Lower lobe of right lung (tissue), 2 donors: ENCODE measurements at regions not wholly inside any gene's neighbourhood (a gene's known extent, or its start where the extent isn't known, plus 50 kb on each side); places are given as distances from the start of the nearest gene placed in this dataset.
A peak's percentile ranks its signal among the peaks of the same experiment; 100 is the strongest.
"Not testable (repeated sequence)": the region's sequence is repeated elsewhere in the genome, so short reads cannot be mapped to it uniquely, and the experiment has no call there.

Source experiments
- ATAC-seq, 2 donors: fragments of 200-7000 bp; cut with Tn5 transposase; one replicate each; pipeline ENCODE4 v1.9.1; 2020 to 2022; ENCODE audit warnings: mild to moderate bottlenecking in 2 of 2, moderate library complexity in 2 of 2
- DNase-seq: peaks from one replicate; pipeline ENCODE4 v3.0.0-alpha.2; 2020
- H3K27ac ChIP-seq: fragments of 200-600 bp; one replicate; pipeline ENCODE4 v1.8.0; 2022
- H3K27me3 ChIP-seq: fragments of 200-600 bp; one replicate; pipeline ENCODE4 v1.8.0; 2022; ENCODE audit warnings: low read depth
- H3K36me3 ChIP-seq: fragments of 200-600 bp; one replicate; pipeline ENCODE4 v1.8.0; 2022; ENCODE audit warnings: mild to moderate bottlenecking
- H3K4me1 ChIP-seq: fragments of 200-600 bp; one replicate; pipeline ENCODE4 v1.8.0; 2022
- H3K4me3 ChIP-seq: fragments of 200-600 bp; one replicate; pipeline ENCODE4 v1.8.0; 2022; ENCODE audit warnings: mild to moderate bottlenecking
- H3K9me3 ChIP-seq: fragments of 200-600 bp; one replicate; pipeline ENCODE4 v1.8.0; 2022
- intact Hi-C: fragments of 100-400 bp; cut with DNase I; formaldehyde crosslinking; loops from one replicate; pipeline ENCODE4 v1.11.0; 2022
- TF ChIP-seq, protein P1 (sequence below): fragments of 200-600 bp; IDR thresholded peaks from one replicate; pipeline ENCODE4 v1.8.0; 2022; ENCODE audit warnings: antibody characterized with exemption, mild to moderate bottlenecking
- donor health status: DM: no; HTN: yes; CAD: no; lungs with severe emphysema.

DNA sequence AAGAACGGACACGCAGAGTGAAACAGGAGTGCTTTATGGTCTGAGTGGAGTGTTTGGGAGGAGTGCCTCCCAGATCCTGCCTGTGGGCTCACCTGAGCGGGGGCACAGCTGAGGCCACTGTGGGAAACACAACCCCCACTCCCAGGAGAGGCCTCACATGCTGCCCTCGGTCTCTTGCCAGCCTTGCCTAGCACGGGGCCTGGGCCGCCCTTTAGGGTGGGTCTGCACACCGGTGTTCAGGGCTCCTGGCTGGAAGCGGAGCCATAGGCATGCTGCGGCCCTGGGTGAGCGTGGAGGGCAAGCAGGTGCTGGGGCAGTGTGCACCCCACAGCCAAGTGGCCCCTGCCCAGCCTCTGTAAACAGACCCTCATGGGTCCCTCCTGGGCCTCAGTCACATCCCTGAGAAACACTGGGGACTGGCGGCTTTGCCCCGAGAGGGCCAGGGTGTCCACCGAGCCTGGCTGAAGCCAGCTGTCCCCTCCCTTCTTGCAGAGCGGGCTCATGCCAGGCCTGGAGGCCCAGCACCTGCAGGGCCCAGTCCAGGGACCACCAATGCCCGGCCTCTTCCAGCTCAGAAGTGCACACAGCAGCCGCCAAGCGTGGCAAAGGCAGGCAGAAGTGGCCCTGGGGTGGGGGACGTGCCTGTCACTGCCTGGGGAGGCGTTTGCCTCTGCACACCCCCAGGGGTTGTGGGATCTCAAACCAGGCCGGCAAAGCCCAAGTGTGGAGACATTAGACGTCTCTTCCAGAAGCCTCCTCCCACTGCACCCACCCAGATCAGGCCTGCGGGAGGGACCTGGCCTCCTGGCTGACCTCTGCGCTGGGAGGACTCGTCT is 305.9 kb downstream of the CCDC74A start:
- DNase-seq, H3K36me3 ChIP-seq, H3K9me3 ChIP-seq, H3K27ac ChIP-seq, H3K27me3 ChIP-seq, intact Hi-C loops, H3K4me1 ChIP-seq, ATAC-seq, H3K4me3 ChIP-seq: not testable (repeated sequence)

DNA sequence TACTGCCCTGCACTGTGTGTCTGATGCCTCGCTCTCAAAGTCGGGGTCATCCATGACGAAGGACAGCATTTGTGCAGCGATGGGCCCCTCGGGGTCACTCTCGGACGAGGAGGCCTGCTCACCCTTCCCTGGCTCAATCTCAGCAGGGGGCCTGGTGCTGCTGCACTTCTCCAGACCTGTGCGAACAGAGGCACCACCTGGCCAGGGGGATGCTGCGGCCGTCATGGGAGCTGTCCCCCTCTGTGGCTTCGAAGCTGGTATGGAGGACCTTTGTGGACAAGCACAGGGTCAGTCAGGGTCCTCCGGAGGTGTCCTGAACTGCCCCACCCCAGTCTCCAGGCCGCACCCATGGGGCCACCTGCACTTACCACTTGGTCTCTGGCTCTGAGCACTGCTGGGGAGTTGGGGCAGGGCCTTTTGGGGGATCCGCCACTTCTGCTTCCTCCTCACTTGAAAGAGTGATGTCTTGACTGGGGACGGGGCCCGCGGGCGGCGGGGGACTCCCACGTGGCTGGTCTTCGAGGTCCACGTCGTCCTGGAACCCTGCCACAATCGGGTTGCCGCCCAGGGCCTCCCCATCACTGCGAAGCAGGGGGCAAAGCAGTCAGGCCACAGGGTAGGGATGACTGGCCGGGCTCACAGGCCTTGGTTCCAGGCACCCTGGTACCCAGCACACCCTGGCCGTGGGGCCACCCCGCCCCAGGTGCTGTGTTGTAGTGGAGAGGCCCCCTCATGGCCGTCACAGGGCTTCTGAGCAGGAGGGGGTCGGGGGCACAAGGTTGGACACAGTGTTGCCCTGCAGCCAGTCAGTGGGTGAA is 306.7 kb downstream of the CCDC74A start:
- H3K4me3 ChIP-seq, H3K4me1 ChIP-seq, H3K9me3 ChIP-seq, DNase-seq, ATAC-seq, intact Hi-C loops, H3K36me3 ChIP-seq, H3K27ac ChIP-seq, H3K27me3 ChIP-seq: not testable (repeated sequence)

DNA sequence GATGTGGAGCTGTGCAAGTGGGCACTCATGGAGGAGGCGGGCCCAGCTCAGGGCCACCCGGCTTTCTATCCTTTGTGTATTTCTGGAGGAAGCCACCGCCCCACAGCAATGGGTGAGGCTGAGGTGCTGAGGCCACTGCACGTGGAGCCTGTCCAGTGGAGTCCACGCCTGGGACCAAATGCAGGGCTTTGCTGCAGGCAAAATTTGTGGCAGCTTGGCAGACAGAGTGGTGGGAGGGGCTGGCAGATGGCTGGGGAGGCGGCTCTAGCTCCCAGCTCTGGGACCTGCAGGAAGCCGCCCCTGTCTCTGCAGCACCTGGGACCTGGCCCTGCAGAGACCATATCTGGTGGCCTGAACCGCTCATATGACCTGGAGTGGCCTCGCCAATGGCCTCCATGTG is 307.3 kb downstream of the CCDC74A start:
- H3K4me3 ChIP-seq, H3K36me3 ChIP-seq, H3K9me3 ChIP-seq, H3K27me3 ChIP-seq, DNase-seq, intact Hi-C loops, ATAC-seq, H3K27ac ChIP-seq, H3K4me1 ChIP-seq: not testable (repeated sequence)

DNA sequence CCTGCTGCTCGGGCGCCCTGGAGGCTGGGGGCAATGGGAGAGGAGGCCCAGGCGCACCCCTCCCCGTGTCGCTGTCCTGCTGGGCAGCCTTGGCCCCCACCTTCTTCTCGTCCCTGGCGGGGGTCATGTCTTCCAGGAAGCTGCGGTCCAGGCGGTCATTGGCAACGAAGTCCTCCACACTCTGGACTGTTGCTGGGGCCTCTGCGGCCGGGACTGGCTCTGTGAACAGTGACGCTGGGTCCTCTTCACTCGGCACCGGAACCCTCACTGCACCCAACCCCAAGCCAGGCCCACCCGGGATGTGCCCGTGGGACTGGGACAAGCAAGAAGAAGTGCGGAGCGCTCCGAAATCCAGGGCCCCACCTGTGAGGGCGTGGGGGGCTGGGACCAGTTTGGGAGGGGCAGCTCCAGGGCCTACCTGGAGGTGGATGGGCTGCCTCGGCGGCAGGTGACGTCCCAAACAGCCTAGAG is 308.0 kb downstream of the CCDC74A start:
- Histone ChIP-seq H3K36me3 (no peaks in the 10 kb centered on the region), H3K27ac (no peak overlapping the region), H3K27me3 (peaks cover 4% of the 10 kb centered on the region), H3K4me3 (no peak overlapping the region), H3K4me1 (no peaks in the 10 kb centered on the region), H3K9me3 (no peaks in the 10 kb centered on the region)
- ATAC-seq (no peak), DNase-seq (peak; percentile 46)
- TF ChIP-seq, protein P1, sequence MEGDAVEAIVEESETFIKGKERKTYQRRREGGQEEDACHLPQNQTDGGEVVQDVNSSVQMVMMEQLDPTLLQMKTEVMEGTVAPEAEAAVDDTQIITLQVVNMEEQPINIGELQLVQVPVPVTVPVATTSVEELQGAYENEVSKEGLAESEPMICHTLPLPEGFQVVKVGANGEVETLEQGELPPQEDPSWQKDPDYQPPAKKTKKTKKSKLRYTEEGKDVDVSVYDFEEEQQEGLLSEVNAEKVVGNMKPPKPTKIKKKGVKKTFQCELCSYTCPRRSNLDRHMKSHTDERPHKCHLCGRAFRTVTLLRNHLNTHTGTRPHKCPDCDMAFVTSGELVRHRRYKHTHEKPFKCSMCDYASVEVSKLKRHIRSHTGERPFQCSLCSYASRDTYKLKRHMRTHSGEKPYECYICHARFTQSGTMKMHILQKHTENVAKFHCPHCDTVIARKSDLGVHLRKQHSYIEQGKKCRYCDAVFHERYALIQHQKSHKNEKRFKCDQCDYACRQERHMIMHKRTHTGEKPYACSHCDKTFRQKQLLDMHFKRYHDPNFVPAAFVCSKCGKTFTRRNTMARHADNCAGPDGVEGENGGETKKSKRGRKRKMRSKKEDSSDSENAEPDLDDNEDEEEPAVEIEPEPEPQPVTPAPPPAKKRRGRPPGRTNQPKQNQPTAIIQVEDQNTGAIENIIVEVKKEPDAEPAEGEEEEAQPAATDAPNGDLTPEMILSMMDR = no peak
- intact Hi-C loops = no loop called here

DNA sequence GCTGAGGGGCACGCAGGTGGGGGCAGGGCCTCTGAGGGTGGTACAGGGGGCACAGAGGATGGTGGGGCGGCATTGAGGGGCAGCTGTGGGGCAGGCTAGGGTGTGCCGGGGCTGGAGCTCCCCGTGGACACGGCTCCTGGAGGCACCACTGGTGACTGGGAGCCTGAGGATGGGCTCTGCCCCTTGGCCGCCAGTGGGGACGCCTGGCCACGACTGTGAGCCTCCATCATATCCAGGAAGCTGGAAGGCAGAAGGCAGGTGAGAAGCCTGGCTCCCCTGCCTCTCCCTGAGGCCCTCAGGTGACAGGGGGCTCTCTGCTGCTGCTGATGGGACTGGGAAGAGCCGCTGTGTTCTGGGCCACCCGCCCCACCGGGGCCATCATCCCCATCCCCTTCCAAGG is 308.4 kb downstream of the CCDC74A start:
- ATAC-seq = peak; percentile 3 to 8
- H3K9me3 ChIP-seq, DNase-seq, H3K36me3 ChIP-seq, H3K27ac ChIP-seq, H3K27me3 ChIP-seq, H3K4me3 ChIP-seq, H3K4me1 ChIP-seq, intact Hi-C loops: not testable (repeated sequence)

DNA sequence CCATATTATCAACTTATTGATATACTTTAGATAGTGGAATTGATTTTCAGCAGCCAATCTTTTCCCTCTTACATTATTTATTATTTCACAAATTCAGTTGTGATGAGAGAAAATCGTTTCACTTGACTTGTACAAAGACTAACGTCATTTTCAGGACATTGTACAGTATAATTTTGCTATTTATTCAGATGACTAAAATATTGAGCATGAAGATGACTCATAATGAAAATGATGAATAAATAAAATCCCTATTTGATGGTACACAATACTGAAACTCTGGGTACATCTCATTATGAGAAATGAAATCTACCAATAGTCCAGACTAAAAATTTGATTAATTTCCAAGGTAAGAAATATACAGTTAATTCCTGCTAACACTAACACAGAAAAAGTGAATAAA is 316.4 kb downstream of the CCDC74A start:
- H3K27ac ChIP-seq, ATAC-seq, H3K36me3 ChIP-seq, H3K4me1 ChIP-seq, H3K9me3 ChIP-seq, intact Hi-C loops, H3K27me3 ChIP-seq, H3K4me3 ChIP-seq, DNase-seq: not testable (repeated sequence)

DNA sequence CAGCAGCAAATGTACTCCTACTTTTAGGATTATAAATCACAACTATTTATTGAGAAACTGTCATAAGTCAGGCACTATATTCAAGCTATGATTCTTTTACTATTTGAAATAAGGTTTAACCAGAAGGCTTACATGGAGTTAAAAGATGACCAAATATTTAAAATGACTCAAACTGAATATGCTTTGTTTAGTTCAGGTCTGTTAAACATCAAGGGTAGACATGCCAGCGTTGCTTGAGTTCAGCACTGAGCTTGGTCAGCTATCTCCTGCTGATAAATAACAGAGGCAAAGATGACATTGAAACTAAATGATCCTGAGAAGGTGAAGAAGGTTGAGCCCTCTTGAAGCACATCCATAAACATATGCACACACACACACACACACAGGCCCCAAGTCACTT is 305.6 kb downstream of the ANKRD30BL start:
- H3K4me1 ChIP-seq, intact Hi-C loops, DNase-seq, H3K27ac ChIP-seq, H3K9me3 ChIP-seq, H3K36me3 ChIP-seq, H3K27me3 ChIP-seq, ATAC-seq, H3K4me3 ChIP-seq: not testable (repeated sequence)

DNA sequence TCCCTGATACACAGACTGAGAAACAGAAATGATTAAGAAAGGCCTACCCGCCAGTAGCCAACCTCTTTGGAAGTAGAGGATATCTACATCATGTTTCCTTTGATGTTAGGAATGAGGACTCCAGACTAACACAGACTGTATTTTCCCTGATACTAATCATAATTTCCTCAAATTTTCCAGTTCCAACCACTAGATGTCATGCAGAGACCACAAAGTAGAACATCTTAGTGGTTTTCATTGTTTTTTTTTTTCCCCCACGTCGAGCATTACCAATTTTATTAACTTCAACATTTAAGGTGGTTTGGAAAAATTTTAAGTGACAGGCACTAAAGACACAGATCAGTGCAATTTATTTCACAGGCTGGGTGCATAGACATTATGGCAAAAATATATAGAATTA is 303.6 kb downstream of the ANKRD30BL start:
- H3K27ac ChIP-seq, H3K4me1 ChIP-seq, H3K27me3 ChIP-seq, H3K9me3 ChIP-seq, H3K4me3 ChIP-seq, intact Hi-C loops, H3K36me3 ChIP-seq, DNase-seq, ATAC-seq: not testable (repeated sequence)
- TF ChIP-seq, protein P1 = peak; percentile 30
